SK-N-SH (cell line): ENCODE measurements at regions not wholly inside any gene's neighbourhood (a gene's known extent, or its start where the extent isn't known, plus 50 kb on each side); places are given as distances from the start of the nearest gene placed in this dataset.

Experiments used
- CHD2 ChIP-seq: fragments of 150-350 bp; IDR thresholded peaks from 2 replicates; pipeline ENCODE4 v1.6.1; 2018; ENCODE audit warnings: low read length; ENCODE audit not compliant: partially characterized antibody
- EP300 ChIP-seq, 2 experiments: IDR thresholded peaks; 2 replicates each; pipeline versions ENCODE4 v1.4.0 to v1.6.1; 2012; ENCODE audit warnings: borderline replicate concordance in 1 of 2, low read depth in 1 of 2, low read length in 1 of 2
- JUND ChIP-seq: IDR thresholded peaks from 2 replicates; pipeline ENCODE4 v1.4.0; 2012
- MEF2A ChIP-seq: IDR thresholded peaks from 2 replicates; pipeline ENCODE4 v1.4.0; 2012; ENCODE audit warnings: low read depth, borderline replicate concordance
- RAD21 ChIP-seq: IDR thresholded peaks from 2 replicates; pipeline ENCODE4 v1.6.1; 2012; ENCODE audit warnings: mild to moderate bottlenecking, low read length
- RXRA ChIP-seq: IDR thresholded peaks from 2 replicates; pipeline ENCODE4 v1.4.0; 2012; ENCODE audit warnings: low read depth, mild to moderate bottlenecking, borderline replicate concordance
- SMC3 ChIP-seq: IDR thresholded peaks from 2 replicates; pipeline ENCODE4 v1.6.1; 2012; ENCODE audit warnings: low read depth, low read length, improper control_type of control experiment
- TAF1 ChIP-seq: IDR thresholded peaks from 2 replicates; pipeline ENCODE4 v1.6.1; 2012; ENCODE audit warnings: low read depth, mild to moderate bottlenecking, low read length, moderate library complexity, borderline replicate concordance
- YY1 ChIP-seq: IDR thresholded peaks from 2 replicates; pipeline ENCODE4 v1.4.0; 2012; ENCODE audit warnings: low read depth, mild to moderate bottlenecking
- TF ChIP-seq, protein P1 (sequence below): fragments of 200-600 bp; sonication (generic); IDR thresholded peaks from 2 replicates; pipeline ENCODE4 v1.6.1; 2017; ENCODE audit warnings: antibody characterized with exemption, mild to moderate bottlenecking, moderate library complexity
- TF ChIP-seq, protein P2 (sequence below): fragments of 150-350 bp; IDR thresholded peaks from 2 replicates; pipeline ENCODE4 v1.6.1; 2017; ENCODE audit warnings: antibody characterized with exemption, low read length, low read depth, borderline replicate concordance

DNA sequence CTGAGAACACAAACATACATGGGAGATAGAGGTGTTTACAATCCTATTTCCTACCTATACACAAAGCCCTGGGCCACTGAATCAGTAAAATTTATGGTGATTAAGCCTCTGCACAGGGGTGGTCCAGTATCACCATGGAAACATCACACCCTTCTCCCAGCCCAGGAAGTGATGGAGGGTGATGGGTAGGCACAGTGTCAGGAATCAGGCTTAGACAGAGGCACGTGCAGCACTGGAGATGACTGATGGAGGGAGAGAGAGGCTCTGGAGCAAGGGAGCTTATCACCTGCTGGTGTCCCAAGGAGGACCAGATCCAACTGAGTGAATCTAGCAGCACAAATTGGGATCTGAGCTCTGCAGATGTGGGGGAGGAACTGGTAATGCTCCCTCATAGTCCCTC lies 117.2 kb downstream of the RPIA start:
- TF ChIP-seq JUND (no peak), MEF2A (no peak), CHD2 (no peak), SMC3 (no peak), TAF1 (no peak), EP300 (IDR thresholded peaks at IDR 0.05; ENCODE audit: borderline replicate concordance in 1 of 2, low read depth in 1 of 2, low read length in 1 of 2) (no peak), RAD21 (no peak), RXRA (no peak), YY1 (no peak)
- TF ChIP-seq, protein P1, sequence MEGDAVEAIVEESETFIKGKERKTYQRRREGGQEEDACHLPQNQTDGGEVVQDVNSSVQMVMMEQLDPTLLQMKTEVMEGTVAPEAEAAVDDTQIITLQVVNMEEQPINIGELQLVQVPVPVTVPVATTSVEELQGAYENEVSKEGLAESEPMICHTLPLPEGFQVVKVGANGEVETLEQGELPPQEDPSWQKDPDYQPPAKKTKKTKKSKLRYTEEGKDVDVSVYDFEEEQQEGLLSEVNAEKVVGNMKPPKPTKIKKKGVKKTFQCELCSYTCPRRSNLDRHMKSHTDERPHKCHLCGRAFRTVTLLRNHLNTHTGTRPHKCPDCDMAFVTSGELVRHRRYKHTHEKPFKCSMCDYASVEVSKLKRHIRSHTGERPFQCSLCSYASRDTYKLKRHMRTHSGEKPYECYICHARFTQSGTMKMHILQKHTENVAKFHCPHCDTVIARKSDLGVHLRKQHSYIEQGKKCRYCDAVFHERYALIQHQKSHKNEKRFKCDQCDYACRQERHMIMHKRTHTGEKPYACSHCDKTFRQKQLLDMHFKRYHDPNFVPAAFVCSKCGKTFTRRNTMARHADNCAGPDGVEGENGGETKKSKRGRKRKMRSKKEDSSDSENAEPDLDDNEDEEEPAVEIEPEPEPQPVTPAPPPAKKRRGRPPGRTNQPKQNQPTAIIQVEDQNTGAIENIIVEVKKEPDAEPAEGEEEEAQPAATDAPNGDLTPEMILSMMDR = no peak
- TF ChIP-seq, protein P2, sequence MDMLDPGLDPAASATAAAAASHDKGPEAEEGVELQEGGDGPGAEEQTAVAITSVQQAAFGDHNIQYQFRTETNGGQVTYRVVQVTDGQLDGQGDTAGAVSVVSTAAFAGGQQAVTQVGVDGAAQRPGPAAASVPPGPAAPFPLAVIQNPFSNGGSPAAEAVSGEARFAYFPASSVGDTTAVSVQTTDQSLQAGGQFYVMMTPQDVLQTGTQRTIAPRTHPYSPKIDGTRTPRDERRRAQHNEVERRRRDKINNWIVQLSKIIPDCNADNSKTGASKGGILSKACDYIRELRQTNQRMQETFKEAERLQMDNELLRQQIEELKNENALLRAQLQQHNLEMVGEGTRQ = no peak
